ENCODE measurements at regions not wholly inside any gene's neighbourhood (a gene's known extent, or its start where the extent isn't known, plus 50 kb on each side); places are given as distances from the start of the nearest gene placed in this dataset.

DNA sequence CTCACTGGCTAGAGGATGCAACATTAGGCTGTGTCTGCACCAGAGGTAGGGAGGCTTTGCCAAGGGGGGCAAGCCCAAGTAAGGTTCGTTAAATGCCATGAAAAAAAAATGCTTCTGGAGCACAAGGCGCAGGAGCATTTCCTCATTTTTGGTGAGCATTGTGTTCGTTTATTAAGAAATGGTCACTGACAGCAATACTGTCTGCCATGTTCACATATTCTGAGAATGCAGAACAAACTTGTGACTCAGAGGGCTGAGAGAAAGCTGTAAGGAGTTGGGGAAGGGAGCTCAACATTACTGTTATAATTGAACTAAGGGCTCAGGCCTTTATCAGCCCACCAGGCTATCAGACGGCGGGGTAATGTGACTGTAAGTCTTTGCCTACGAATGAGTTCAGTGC lies 465.4 kb upstream of the BTBD3 start:
- Histone ChIP-seq H3K36me3 (ENCODE audit: control insufficient read depth, insufficient read depth, low read length) (no peaks in the 10 kb centered on the region), H3K9me3 (ENCODE audit: control insufficient read depth, insufficient read depth, low read length) (no peaks in the 10 kb centered on the region), H3K4me3 (ENCODE audit: low read depth, low read length) (no peak overlapping the region), H3K27me3 (ENCODE audit: control insufficient read depth, insufficient read depth, low read length) (no peaks in the 10 kb centered on the region), H3K4me1 (ENCODE audit: control insufficient read depth, insufficient read depth, low read length) (peaks cover 8% of the 10 kb centered on the region), H3K27ac (ENCODE audit: low read depth, low read length) (no peak overlapping the region)
- no peak for DNase-seq (ENCODE audit: low read depth in 4 of 6, low spot score in 6 of 6)
- WGBS (ENCODE audit: insufficient coverage), result 57% methylated on average over 5 of the region's 6 CpGs

DNA sequence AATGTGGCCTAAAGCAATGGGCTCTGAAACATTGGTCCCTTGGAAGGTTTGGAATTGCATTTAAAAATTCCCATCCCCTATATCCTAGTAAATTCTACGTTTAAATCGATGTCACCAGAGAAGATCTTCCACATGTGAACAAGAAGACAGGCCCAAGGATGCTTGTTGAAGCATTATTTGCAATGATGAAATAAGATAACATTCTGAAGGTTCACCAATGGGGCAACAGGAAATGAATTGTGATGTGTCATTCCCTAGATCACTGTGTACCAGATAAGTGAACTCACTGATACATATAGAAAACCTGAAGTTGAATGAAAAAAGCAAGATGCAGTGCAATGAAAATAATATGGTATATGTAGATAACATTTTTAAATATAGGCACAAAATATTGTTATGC lies 464.3 kb upstream of the BTBD3 start:
- Histone ChIP-seq H3K4me3 (ENCODE audit: low read depth, low read length) (no peak overlapping the region), H3K9me3 (ENCODE audit: control insufficient read depth, insufficient read depth, low read length) (no peaks in the 10 kb centered on the region), H3K27ac (ENCODE audit: low read depth, low read length) (no peak overlapping the region), H3K27me3 (ENCODE audit: control insufficient read depth, insufficient read depth, low read length) (no peaks in the 10 kb centered on the region), H3K4me1 (ENCODE audit: control insufficient read depth, insufficient read depth, low read length) (peaks cover 8% of the 10 kb centered on the region), H3K36me3 (ENCODE audit: control insufficient read depth, insufficient read depth, low read length) (no peaks in the 10 kb centered on the region)
- WGBS (ENCODE audit: insufficient coverage), result no CpG with 5 or more reads among the region's 2 CpGs
- DNase-seq (ENCODE audit: low read depth in 4 of 6, low spot score in 6 of 6), result no peak

DNA sequence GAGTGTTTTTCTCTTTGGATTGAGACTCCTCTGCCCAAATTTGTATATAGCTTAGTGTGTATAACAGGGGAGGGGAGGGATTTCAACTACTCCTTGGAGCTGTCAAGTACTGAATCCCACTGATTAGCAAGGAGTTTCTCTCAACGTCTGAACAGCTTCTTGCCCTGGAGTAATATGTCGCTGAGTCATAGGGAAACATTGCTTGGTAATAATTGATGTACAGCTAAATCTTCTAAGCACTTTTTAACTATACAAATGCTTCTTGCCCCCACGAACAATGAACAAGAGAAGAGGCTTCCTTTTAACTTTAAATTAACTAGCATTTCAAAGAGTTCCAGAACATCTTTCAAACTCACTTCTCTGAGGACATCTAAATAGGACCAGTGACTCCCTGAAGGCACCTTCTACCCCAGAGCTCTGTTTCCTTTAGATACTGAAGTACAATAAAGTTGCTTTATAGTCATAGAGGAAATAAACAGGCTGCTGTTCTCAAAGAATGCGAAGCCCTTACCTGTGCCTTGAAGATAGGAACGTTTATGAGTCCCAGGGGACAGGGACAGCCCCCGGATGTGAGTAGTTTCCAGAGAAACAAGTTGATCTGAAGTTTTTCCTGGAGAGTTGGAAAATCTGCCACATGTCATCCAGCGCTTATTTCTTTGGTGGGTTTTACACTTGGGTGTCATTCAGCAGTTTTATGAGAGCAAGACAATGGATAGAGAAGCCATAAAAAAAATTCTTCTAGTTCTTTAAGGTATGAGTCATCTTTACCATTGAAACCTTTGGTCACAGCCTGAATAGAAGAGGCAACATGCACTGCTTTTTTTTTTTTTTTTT lies 462.5 kb upstream of the BTBD3 start:
- Histone ChIP-seq H3K27me3 (ENCODE audit: control insufficient read depth, insufficient read depth, low read length) (no peaks in the 10 kb centered on the region), H3K4me1 (ENCODE audit: control insufficient read depth, insufficient read depth, low read length) (peaks cover 8% of the 10 kb centered on the region), H3K4me3 (ENCODE audit: low read depth, low read length) (no peak overlapping the region), H3K9me3 (ENCODE audit: control insufficient read depth, insufficient read depth, low read length) (no peaks in the 10 kb centered on the region), H3K36me3 (ENCODE audit: control insufficient read depth, insufficient read depth, low read length) (no peaks in the 10 kb centered on the region), H3K27ac (ENCODE audit: low read depth, low read length) (no peak overlapping the region)
- DNase-seq (ENCODE audit: low read depth in 4 of 6, low spot score in 6 of 6), result no peak
- WGBS (ENCODE audit: insufficient coverage), result 40% methylated on average over 3 of the region's 7 CpGs

DNA sequence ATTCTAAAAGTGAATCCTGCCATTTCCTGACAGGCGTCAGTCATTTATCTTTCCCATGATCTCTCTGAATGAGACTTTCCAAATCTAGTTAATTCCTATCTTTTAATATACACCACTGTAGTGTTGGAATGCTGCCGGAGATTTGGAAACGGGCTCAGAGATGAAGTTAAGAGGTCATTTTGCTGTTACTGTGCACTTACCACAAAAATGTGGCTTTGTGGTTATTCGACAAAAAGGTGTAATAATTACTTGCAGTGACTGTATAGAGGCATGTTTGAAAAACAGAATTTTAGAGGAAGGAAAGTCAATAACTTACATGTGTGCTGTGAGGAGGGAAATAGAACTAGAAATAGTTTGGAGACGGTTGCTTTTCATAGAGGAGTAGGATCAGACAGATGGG lies 460.2 kb upstream of the BTBD3 start:
- no peaks in the 10 kb centered on the region for H3K36me3 ChIP-seq (ENCODE audit: control insufficient read depth, insufficient read depth, low read length)
- 96% methylated on average over 2 of the region's 5 CpGs for WGBS (ENCODE audit: insufficient coverage)
- no peaks in the 10 kb centered on the region for H3K9me3 ChIP-seq (ENCODE audit: control insufficient read depth, insufficient read depth, low read length)
- H3K27me3 ChIP-seq (ENCODE audit: control insufficient read depth, insufficient read depth, low read length), result no peaks in the 10 kb centered on the region
- no peak for DNase-seq (ENCODE audit: low read depth in 4 of 6, low spot score in 6 of 6)
- H3K27ac ChIP-seq (ENCODE audit: low read depth, low read length), result no peak overlapping the region
- H3K4me3 ChIP-seq (ENCODE audit: low read depth, low read length), result no peak overlapping the region
- peaks cover under 1% of the 10 kb centered on the region for H3K4me1 ChIP-seq (ENCODE audit: control insufficient read depth, insufficient read depth, low read length)

DNA sequence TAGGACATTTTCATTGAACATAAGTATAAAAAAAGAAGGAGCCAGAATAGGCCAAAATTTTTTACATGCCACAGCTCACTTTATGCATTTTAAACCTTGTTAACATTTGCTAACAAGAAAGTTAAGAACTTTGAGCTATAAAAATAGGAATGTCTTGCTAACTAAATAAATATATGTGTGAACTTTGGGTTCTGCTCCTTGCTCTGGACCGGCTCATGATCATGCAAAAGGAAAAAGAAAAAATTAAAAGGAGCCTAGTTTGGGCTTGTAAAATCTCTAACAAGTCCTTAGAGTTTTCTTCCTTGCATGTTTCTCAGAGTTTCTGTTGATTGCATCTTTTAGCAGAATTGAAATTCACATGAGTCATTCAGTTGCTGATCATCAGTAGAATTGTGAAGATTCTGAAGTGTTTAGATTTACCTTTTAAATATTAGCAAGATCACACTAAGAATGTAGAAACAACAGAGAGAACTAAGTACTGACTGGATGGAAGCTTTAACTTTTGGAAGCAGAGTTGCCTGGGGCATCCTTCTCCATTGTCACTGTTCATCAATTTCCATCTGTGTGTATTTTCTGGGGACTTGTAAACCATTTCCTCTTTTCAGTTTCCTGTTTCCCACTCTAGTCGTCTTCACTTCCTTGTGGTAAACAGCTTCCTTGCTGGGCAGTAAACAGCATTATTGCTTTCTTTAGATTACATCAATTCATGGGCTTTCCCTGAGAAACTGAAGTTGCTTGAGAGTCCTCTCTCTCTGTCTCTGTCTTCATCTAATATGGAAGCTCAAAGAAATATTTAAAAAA lies 458.4 kb upstream of the BTBD3 start:
- Histone ChIP-seq H3K27me3 (ENCODE audit: control insufficient read depth, insufficient read depth, low read length) (no peaks in the 10 kb centered on the region), H3K36me3 (ENCODE audit: control insufficient read depth, insufficient read depth, low read length) (no peaks in the 10 kb centered on the region), H3K4me1 (ENCODE audit: control insufficient read depth, insufficient read depth, low read length) (no peaks in the 10 kb centered on the region), H3K9me3 (ENCODE audit: control insufficient read depth, insufficient read depth, low read length) (no peaks in the 10 kb centered on the region), H3K27ac (ENCODE audit: low read depth, low read length) (no peak overlapping the region), H3K4me3 (ENCODE audit: low read depth, low read length) (no peak overlapping the region)
- DNase-seq (ENCODE audit: low read depth in 4 of 6, low spot score in 6 of 6), result no peak
- WGBS (ENCODE audit: insufficient coverage), result 33% methylated on average over 1 of the region's 2 CpGs

DNA sequence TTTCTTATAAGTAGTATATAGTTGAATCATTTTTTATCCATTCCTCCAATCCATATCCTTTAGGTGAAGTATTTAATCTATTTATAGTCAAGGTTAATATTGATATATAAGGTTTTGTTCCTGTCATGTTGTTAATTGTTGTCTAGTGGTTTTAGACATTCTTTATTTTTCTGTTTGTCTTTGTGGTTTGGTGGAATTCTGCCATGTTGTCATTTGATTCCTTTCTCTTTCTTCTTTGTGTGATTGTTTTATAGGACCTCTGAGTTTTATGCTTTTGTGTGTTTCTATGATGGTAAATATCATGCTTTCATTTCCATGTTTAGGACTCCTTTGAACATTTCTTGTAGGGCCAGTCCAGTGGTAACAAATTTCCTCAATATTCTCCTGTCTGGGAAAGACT lies 450.3 kb upstream of the BTBD3 start:
- Histone ChIP-seq H3K4me3 (ENCODE audit: low read depth, low read length) (no peak overlapping the region), H3K27ac (ENCODE audit: low read depth, low read length) (no peak overlapping the region), H3K36me3 (ENCODE audit: control insufficient read depth, insufficient read depth, low read length) (no peaks in the 10 kb centered on the region), H3K9me3 (ENCODE audit: control insufficient read depth, insufficient read depth, low read length) (no peaks in the 10 kb centered on the region), H3K27me3 (ENCODE audit: control insufficient read depth, insufficient read depth, low read length) (no peaks in the 10 kb centered on the region), H3K4me1 (ENCODE audit: control insufficient read depth, insufficient read depth, low read length) (no peaks in the 10 kb centered on the region)
- DNase-seq (ENCODE audit: low read depth in 4 of 6, low spot score in 6 of 6), result no peak

DNA sequence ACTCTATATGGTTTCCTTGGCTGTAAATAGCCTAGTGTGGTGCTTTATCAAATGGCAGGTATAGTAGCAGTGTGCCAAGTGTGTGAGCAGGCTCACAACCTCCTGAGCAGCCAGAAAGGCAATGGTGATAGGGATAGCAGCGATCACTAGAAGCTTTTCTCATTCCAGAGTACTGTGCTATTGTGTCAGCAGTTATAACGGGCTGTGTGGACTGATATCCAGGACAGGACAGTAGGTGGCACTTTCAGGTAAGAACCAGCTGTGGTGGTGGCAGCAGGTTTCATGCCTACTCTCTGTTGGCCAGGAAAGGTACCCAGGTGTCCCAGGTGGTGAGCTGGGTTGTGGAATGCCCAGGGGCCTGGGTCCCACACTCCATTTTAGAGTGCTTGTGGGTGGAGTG lies 448.8 kb upstream of the BTBD3 start:
- Histone ChIP-seq H3K4me3 (ENCODE audit: low read depth, low read length) (no peak overlapping the region), H3K27ac (ENCODE audit: low read depth, low read length) (no peak overlapping the region), H3K27me3 (ENCODE audit: control insufficient read depth, insufficient read depth, low read length) (no peaks in the 10 kb centered on the region), H3K9me3 (ENCODE audit: control insufficient read depth, insufficient read depth, low read length) (no peaks in the 10 kb centered on the region), H3K4me1 (ENCODE audit: control insufficient read depth, insufficient read depth, low read length) (no peaks in the 10 kb centered on the region), H3K36me3 (ENCODE audit: control insufficient read depth, insufficient read depth, low read length) (no peaks in the 10 kb centered on the region)
- no peak for DNase-seq (ENCODE audit: low read depth in 4 of 6, low spot score in 6 of 6)
- WGBS (ENCODE audit: insufficient coverage), result 96% methylated on average over 2 of the region's 2 CpGs

DNA sequence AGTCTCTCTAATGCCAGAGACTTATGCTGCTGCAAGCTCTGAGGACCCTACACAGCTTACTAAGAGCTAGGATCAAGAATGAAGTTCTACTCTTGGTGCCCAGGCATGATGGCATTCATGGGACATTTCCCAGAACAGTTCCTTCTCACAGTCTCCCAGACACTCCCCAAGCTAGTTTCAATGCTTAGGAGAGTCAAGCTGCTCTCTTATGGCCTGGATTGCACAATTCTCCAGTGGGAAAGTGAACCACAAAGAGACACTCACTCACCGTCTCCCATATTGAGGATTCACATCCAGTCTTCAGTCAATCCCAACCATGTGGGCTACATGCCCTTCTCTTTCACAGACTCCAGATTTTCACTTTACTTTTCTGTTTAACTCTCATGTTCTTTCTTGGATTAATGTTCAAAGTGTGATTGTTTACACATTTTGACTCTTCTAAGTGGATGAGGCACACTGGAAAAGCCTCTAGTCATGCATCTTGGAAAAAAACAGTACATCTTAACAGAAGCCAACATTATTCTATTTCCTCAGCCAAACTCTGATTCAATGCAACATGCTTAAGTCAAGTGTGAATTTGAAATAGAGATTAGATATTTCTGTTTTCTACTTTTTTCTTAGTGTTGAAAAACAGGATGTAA lies 447.8 kb upstream of the BTBD3 start:
- Histone ChIP-seq H3K4me3 (ENCODE audit: low read depth, low read length) (no peak overlapping the region), H3K9me3 (ENCODE audit: control insufficient read depth, insufficient read depth, low read length) (no peaks in the 10 kb centered on the region), H3K27ac (ENCODE audit: low read depth, low read length) (no peak overlapping the region), H3K27me3 (ENCODE audit: control insufficient read depth, insufficient read depth, low read length) (no peaks in the 10 kb centered on the region), H3K36me3 (ENCODE audit: control insufficient read depth, insufficient read depth, low read length) (no peaks in the 10 kb centered on the region), H3K4me1 (ENCODE audit: control insufficient read depth, insufficient read depth, low read length) (no peaks in the 10 kb centered on the region)
- 100% methylated on average over 1 of the region's 1 CpG for WGBS (ENCODE audit: insufficient coverage)
- peak in 1 of 6 donors; percentile 69 for DNase-seq (ENCODE audit: low read depth in 4 of 6, low spot score in 6 of 6)

DNA sequence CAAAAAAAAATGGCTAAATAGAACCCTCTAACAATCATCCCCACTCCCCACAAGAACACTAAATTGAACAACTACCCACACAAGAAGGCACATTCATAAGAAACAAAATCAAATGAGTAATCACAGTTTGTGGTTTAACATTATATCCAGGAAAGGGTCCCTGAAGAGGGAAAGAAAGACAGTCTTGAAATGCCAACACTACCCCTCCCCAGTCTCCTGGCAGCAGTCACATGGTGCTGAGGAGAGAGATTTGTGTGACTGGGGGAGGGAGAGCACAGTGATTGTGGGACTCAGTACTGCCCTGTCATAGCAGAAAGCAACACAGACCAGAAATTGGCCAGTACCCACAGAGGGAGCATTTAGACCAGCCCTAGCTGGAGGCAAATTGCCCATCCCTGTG lies 443.7 kb upstream of the BTBD3 start:
- no peaks in the 10 kb centered on the region for H3K27me3 ChIP-seq (ENCODE audit: control insufficient read depth, insufficient read depth, low read length)
- no peak overlapping the region for H3K27ac ChIP-seq (ENCODE audit: low read depth, low read length)
- DNase-seq (ENCODE audit: low read depth in 4 of 6, low spot score in 6 of 6), result no peak
- no peaks in the 10 kb centered on the region for H3K36me3 ChIP-seq (ENCODE audit: control insufficient read depth, insufficient read depth, low read length)
- no peaks in the 10 kb centered on the region for H3K4me1 ChIP-seq (ENCODE audit: control insufficient read depth, insufficient read depth, low read length)
- no peak overlapping the region for H3K4me3 ChIP-seq (ENCODE audit: low read depth, low read length)
- H3K9me3 ChIP-seq (ENCODE audit: control insufficient read depth, insufficient read depth, low read length), result no peaks in the 10 kb centered on the region

Data from spinal cord (tissue), 9 donors.